OCI-LY1 (cell line): ENCODE measurements at regions not wholly inside any gene's neighbourhood (a gene's known extent, or its start where the extent isn't known, plus 50 kb on each side); places are given as distances from the start of the nearest gene placed in this dataset.

ENCODE experiments used
- H2AFZ ChIP-seq: fragments of 200-600 bp; sonication (generic), shearing (Covaris generic); 2 replicates; pipeline ENCODE4 v1.6.0; 2014; ENCODE audit warnings: antibody characterized with exemption, mild to moderate bottlenecking, low read length
- H3F3A ChIP-seq: fragments of 200-600 bp; sonication (generic), shearing (Covaris generic); 2 replicates; pipeline ENCODE4 v1.6.0; 2014; ENCODE audit warnings: mild to moderate bottlenecking, antibody characterized with exemption, low read length, moderate library complexity; ENCODE audit not compliant: insufficient read depth
- H3K27ac ChIP-seq: fragments of 200-600 bp; sonication (generic); 2 replicates; pipeline ENCODE4 v1.5.1; 2014; ENCODE audit warnings: low read length, mixed run types, mild to moderate bottlenecking, low read depth; ENCODE audit not compliant: poor library complexity, severe bottlenecking
- H3K27me3 ChIP-seq: fragments of 200-600 bp; sonication (generic); 2 replicates; pipeline ENCODE4 v1.6.0; 2014; ENCODE audit warnings: antibody characterized with exemption, mild to moderate bottlenecking, low read length, moderate library complexity; ENCODE audit not compliant: insufficient read depth
- H3K36me3 ChIP-seq: fragments of 200-600 bp; sonication (generic); 2 replicates; pipeline ENCODE4 v1.6.1; 2014; ENCODE audit warnings: mild to moderate bottlenecking, antibody characterized with exemption, low read length, moderate library complexity, mixed read lengths; ENCODE audit not compliant: insufficient read depth
- H3K4me1 ChIP-seq: fragments of 200-600 bp; sonication (generic); 2 replicates; pipeline ENCODE4 v1.5.1; 2014; ENCODE audit warnings: mild to moderate bottlenecking, low read length, moderate library complexity; ENCODE audit not compliant: insufficient read depth, severe bottlenecking
- H3K4me2 ChIP-seq: fragments of 200-600 bp; sonication (generic), shearing (Covaris generic); 2 replicates; pipeline ENCODE4 v1.6.1; 2014; ENCODE audit warnings: low read length
- H3K4me3 ChIP-seq: fragments of 200-600 bp; sonication (generic); 2 replicates; pipeline ENCODE4 v1.5.1; 2014; ENCODE audit warnings: low read length, low read depth, mild to moderate bottlenecking, mixed read lengths; ENCODE audit not compliant: poor library complexity, severe bottlenecking
- H3K79me2 ChIP-seq: fragments of 200-600 bp; shearing (Covaris generic); 2 replicates; pipeline ENCODE4 v1.6.1; 2016; ENCODE audit warnings: mixed run types, low read length, mixed read lengths; ENCODE audit not compliant: insufficient read depth
- H3K9ac ChIP-seq: fragments of 200-600 bp; sonication (generic), shearing (Covaris generic); 2 replicates; pipeline ENCODE4 v1.6.1; 2014; ENCODE audit warnings: mild to moderate bottlenecking, low read length, mixed read lengths
- H3K9me2 ChIP-seq: fragments of 200-600 bp; sonication (generic), shearing (Covaris generic); 2 replicates; pipeline ENCODE4 v1.6.1; 2014; ENCODE audit warnings: low read depth, mild to moderate bottlenecking, low read length, mixed read lengths
- H3K9me3 ChIP-seq: fragments of 200-600 bp; shearing (Covaris generic); 2 replicates; pipeline ENCODE4 v1.6.1; 2014; ENCODE audit warnings: low read length, mixed read lengths
- H4K20me1 ChIP-seq: fragments of 200-600 bp; sonication (generic), shearing (Covaris generic); 2 replicates; pipeline ENCODE4 v1.6.0; 2016; ENCODE audit warnings: mild to moderate bottlenecking, low read length; ENCODE audit not compliant: insufficient read depth
- CTCF ChIP-seq: fragments of 200-600 bp; sonication (generic), shearing (Covaris generic); IDR thresholded peaks from 2 replicates; pipeline ENCODE4 v1.5.1; 2017; ENCODE audit warnings: mild to moderate bottlenecking, antibody characterized with exemption, low read length, moderate library complexity, mixed read lengths
- EZH2 ChIP-seq: fragments of 200-600 bp; sonication (generic), shearing (Covaris generic); IDR thresholded peaks from 2 replicates; pipeline ENCODE4 v1.8.0; 2017; ENCODE audit warnings: borderline replicate concordance, mixed run types, mild to moderate bottlenecking, antibody characterized with exemption, low read length, moderate library complexity, mixed read lengths

GRCh38 chr6:56374841-56375369, 127.5 kb upstream of the COL21A1 start:
- no peak overlapping the region for H2AFZ ChIP-seq
- no peak for TF ChIP-seq CTCF
- no peak for TF ChIP-seq EZH2
- no peaks in the 10 kb centered on the region for H3K79me2 ChIP-seq
- H3K9ac ChIP-seq, result no peak overlapping the region
- no peak overlapping the region for H3K4me2 ChIP-seq
- no peaks in the 10 kb centered on the region for H3K9me2 ChIP-seq
- no peaks in the 10 kb centered on the region for H3K27me3 ChIP-seq
- H3K27ac ChIP-seq, result no peak overlapping the region
- no peaks in the 10 kb centered on the region for H3F3A ChIP-seq
- H3K36me3 ChIP-seq, result no peaks in the 10 kb centered on the region
- no peak overlapping the region for H3K4me3 ChIP-seq
- no peaks in the 10 kb centered on the region for H3K4me1 ChIP-seq
- no peaks in the 10 kb centered on the region for H3K9me3 ChIP-seq
- no peaks in the 10 kb centered on the region for H4K20me1 ChIP-seq

- no peaks in the 10 kb centered on the region for H3K9me2 ChIP-seq
- H3K27me3 ChIP-seq, result no peaks in the 10 kb centered on the region
- no peaks in the 10 kb centered on the region for H3F3A ChIP-seq
- H3K9me3 ChIP-seq, result no peaks in the 10 kb centered on the region
- H3K9ac ChIP-seq, result no peak overlapping the region
- no peaks in the 10 kb centered on the region for H3K4me1 ChIP-seq
- no peaks in the 10 kb centered on the region for H3K36me3 ChIP-seq
- H2AFZ ChIP-seq, result no peak overlapping the region
- H3K27ac ChIP-seq, result no peak overlapping the region
- no peaks in the 10 kb centered on the region for H3K79me2 ChIP-seq
- H3K4me2 ChIP-seq, result no peak overlapping the region
- H4K20me1 ChIP-seq, result no peaks in the 10 kb centered on the region
- TF ChIP-seq CTCF, result no peak
- no peak for TF ChIP-seq EZH2
- no peak overlapping the region for H3K4me3 ChIP-seq
Observed at GRCh38 chr6:56372406-56372995, 125.1 kb upstream of the COL21A1 start.

GRCh38 chr6:56370561-56371211, 123.3 kb upstream of the COL21A1 start:
- no peaks in the 10 kb centered on the region for H3K9me2 ChIP-seq
- no peaks in the 10 kb centered on the region for H3K4me1 ChIP-seq
- H4K20me1 ChIP-seq, result no peaks in the 10 kb centered on the region
- TF ChIP-seq EZH2 (no peak), CTCF (no peak)
- no peak overlapping the region for H2AFZ ChIP-seq
- no peak overlapping the region for H3K4me3 ChIP-seq
- H3K79me2 ChIP-seq, result no peaks in the 10 kb centered on the region
- H3K36me3 ChIP-seq, result no peaks in the 10 kb centered on the region
- no peak overlapping the region for H3K9ac ChIP-seq
- no peaks in the 10 kb centered on the region for H3F3A ChIP-seq
- H3K27me3 ChIP-seq, result no peaks in the 10 kb centered on the region
- no peaks in the 10 kb centered on the region for H3K9me3 ChIP-seq
- H3K4me2 ChIP-seq, result no peak overlapping the region
- no peak overlapping the region for H3K27ac ChIP-seq
